ENCODE measurements at regions not wholly inside any gene's neighbourhood (a gene's known extent, or its start where the extent isn't known, plus 50 kb on each side); places are given as distances from the start of the nearest gene placed in this dataset.
"Not testable (repeated sequence)": the region's sequence is repeated elsewhere in the genome, so short reads cannot be mapped to it uniquely, and the experiment has no call there.

DNA sequence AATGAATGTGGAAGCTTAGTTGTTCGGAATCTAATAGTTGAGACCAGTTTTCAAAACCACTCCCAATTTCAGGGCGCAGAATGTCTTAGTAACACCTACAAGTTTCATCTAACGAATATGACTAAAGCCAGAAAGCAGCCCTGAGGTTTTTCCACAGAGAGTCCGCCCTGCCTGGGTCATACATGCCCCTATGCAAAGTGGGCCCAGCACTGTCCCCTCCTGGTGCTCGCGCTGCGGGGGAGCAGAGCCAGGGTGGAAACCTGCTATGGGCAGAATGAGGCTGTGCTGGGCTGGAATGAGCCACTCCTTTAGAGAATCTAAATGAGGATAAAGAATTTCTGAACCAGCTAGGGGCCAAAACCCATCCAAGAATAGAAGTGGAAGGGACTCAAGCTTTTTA lies 334.0 kb downstream of the GOLGA6L6 start:
- H3K79me2 ChIP-seq (ENCODE audit: insufficient read depth, low read length); H3K4me1 ChIP-seq (ENCODE audit: insufficient read depth, low read length); H2AFZ ChIP-seq (ENCODE audit: low read length); H3K27ac ChIP-seq (ENCODE audit: low read depth, low read length); H3K9me3 ChIP-seq (ENCODE audit: low read depth, low read length); H3K27me3 ChIP-seq (ENCODE audit: insufficient read depth, low read length); H4K20me1 ChIP-seq (ENCODE audit: insufficient read depth, low read length); H3K36me3 ChIP-seq (ENCODE audit: insufficient read depth, low read length); H3K4me3 ChIP-seq (ENCODE audit: insufficient read depth, low read length); H3K4me2 ChIP-seq (ENCODE audit: insufficient read depth, low read length): not testable (repeated sequence)
- peak; percentile 54 for DNase-seq (ENCODE audit: insufficient read length, low spot score, missing footprints)

DNA sequence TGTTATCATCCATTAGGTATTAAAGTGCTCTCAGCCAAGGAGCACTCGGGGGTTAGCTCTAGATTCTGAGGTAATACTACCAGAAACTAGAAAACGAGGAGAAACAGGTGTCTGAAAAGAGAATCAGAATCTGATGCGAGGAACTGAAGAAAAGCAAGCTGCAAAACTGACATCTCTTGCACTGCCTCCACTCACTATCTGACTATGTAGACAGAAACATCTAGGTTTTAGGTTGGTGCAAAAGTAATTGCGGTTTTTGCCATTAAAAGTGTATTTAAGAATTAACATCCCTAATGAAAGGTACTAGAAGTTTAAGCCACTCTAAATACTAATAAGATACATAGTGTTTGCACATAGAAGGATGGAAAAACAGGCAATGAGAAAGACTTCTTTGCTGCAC lies 334.4 kb downstream of the GOLGA6L6 start:
- H3K4me3 ChIP-seq (ENCODE audit: insufficient read depth, low read length); H3K27ac ChIP-seq (ENCODE audit: low read depth, low read length); H3K4me1 ChIP-seq (ENCODE audit: insufficient read depth, low read length); H3K79me2 ChIP-seq (ENCODE audit: insufficient read depth, low read length); H3K27me3 ChIP-seq (ENCODE audit: insufficient read depth, low read length); H3K36me3 ChIP-seq (ENCODE audit: insufficient read depth, low read length); H3K4me2 ChIP-seq (ENCODE audit: insufficient read depth, low read length); H3K9me3 ChIP-seq (ENCODE audit: low read depth, low read length); H4K20me1 ChIP-seq (ENCODE audit: insufficient read depth, low read length); H2AFZ ChIP-seq (ENCODE audit: low read length); DNase-seq (ENCODE audit: insufficient read length, low spot score, missing footprints): not testable (repeated sequence)

DNA sequence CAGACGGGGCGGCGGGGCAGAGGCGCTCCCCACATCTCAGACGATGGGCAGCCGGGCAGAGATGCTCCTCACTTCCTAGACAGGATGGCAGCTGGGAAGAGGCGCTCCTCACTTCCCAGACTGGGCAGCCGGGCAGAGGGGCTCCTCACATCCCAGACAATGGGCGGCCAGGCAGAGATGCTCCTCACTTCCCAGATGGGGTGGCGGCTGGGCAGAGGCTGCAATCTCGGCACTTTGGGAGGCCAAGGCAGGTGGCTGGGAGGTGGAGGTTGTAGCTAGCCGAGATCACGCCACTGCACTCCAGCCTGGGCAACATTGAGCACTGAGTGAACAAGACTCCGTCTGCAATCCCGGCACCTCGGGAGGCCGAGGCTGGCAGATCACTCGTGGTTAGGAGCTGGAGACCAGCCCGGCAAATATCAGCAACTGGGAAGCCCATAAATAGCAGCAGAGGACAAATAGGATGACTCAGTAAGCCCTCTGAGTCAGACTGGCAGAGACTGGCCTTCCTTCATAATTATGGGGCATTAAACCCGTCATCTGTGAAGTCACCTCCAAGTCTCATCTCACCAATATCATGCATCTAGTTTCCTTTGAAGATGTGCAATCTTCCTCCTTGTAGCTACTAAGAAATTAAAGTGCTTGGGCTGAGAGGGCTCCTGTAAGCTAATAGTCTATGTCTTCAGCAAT lies 337.3 kb downstream of the GOLGA6L6 start:
- H3K4me2 ChIP-seq (ENCODE audit: insufficient read depth, low read length); H3K9me3 ChIP-seq (ENCODE audit: low read depth, low read length); H3K36me3 ChIP-seq (ENCODE audit: insufficient read depth, low read length); H3K4me3 ChIP-seq (ENCODE audit: insufficient read depth, low read length); H3K27me3 ChIP-seq (ENCODE audit: insufficient read depth, low read length); DNase-seq (ENCODE audit: insufficient read length, low spot score, missing footprints); H3K27ac ChIP-seq (ENCODE audit: low read depth, low read length); H2AFZ ChIP-seq (ENCODE audit: low read length); H3K79me2 ChIP-seq (ENCODE audit: insufficient read depth, low read length); H3K4me1 ChIP-seq (ENCODE audit: insufficient read depth, low read length); H4K20me1 ChIP-seq (ENCODE audit: insufficient read depth, low read length): not testable (repeated sequence)

DNA sequence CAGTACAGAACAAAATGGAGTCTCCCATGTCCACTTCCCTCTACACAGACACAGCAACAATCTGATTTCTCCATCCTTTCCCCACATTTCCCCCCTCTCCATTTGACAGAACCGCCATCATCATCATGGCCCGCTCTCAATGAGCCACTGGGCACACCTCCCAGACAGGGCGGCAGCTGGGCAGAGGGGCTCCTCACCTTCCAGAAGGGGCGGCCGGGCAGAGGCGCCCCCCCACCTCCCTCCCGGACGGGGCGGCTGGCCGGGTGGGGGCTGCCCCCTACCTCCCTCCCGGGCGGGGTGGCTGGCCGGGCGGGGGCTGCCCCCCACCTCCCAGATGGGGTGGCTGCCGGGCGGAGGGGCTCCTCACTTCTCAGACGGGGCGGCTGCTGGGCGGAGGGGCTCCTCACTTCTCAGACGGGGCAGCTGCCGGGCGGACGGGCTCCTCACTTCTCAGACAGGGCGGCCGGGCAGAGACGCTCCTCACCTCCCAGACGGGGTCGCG lies 337.9 kb downstream of the GOLGA6L6 start:
- H3K79me2 ChIP-seq (ENCODE audit: insufficient read depth, low read length); H3K4me1 ChIP-seq (ENCODE audit: insufficient read depth, low read length); H2AFZ ChIP-seq (ENCODE audit: low read length); H4K20me1 ChIP-seq (ENCODE audit: insufficient read depth, low read length); H3K27ac ChIP-seq (ENCODE audit: low read depth, low read length); H3K4me2 ChIP-seq (ENCODE audit: insufficient read depth, low read length); H3K27me3 ChIP-seq (ENCODE audit: insufficient read depth, low read length); H3K36me3 ChIP-seq (ENCODE audit: insufficient read depth, low read length); H3K4me3 ChIP-seq (ENCODE audit: insufficient read depth, low read length); H3K9me3 ChIP-seq (ENCODE audit: low read depth, low read length); DNase-seq (ENCODE audit: insufficient read length, low spot score, missing footprints): not testable (repeated sequence)

DNA sequence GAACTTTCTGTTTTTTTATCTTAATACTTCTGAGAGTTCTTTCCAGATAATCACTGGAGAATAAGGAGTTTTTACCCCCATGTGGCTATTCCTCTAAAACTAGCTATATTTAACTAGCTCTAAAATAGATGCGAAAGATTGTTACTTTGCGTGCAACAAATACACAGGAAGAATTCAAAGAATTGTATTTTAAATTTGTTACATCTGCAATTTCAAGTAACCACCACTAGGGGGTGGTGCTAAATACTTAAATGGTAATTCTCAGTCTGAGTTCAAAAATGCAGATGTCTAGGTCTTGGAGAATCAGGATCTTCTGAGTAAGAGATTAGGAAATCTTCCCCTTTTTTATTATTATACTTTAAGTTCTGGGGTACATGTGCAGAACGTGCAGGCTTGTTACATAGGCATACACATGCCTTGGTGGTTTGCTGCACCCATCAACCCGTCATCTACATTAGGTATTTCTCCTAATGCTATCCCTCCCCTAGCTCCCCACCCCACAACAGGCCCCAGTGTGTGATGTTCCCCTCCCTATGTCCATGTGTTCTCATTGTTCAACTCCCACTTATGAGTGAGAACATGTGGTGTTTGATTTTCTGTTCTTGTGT lies 346.9 kb downstream of the GOLGA6L6 start:
- H3K4me1 ChIP-seq (ENCODE audit: insufficient read depth, low read length); H4K20me1 ChIP-seq (ENCODE audit: insufficient read depth, low read length); H3K79me2 ChIP-seq (ENCODE audit: insufficient read depth, low read length); H3K9me3 ChIP-seq (ENCODE audit: low read depth, low read length); H3K36me3 ChIP-seq (ENCODE audit: insufficient read depth, low read length); H3K4me2 ChIP-seq (ENCODE audit: insufficient read depth, low read length); H3K27me3 ChIP-seq (ENCODE audit: insufficient read depth, low read length); H3K27ac ChIP-seq (ENCODE audit: low read depth, low read length); H3K4me3 ChIP-seq (ENCODE audit: insufficient read depth, low read length); H2AFZ ChIP-seq (ENCODE audit: low read length); DNase-seq (ENCODE audit: insufficient read length, low spot score, missing footprints): not testable (repeated sequence)

DNA sequence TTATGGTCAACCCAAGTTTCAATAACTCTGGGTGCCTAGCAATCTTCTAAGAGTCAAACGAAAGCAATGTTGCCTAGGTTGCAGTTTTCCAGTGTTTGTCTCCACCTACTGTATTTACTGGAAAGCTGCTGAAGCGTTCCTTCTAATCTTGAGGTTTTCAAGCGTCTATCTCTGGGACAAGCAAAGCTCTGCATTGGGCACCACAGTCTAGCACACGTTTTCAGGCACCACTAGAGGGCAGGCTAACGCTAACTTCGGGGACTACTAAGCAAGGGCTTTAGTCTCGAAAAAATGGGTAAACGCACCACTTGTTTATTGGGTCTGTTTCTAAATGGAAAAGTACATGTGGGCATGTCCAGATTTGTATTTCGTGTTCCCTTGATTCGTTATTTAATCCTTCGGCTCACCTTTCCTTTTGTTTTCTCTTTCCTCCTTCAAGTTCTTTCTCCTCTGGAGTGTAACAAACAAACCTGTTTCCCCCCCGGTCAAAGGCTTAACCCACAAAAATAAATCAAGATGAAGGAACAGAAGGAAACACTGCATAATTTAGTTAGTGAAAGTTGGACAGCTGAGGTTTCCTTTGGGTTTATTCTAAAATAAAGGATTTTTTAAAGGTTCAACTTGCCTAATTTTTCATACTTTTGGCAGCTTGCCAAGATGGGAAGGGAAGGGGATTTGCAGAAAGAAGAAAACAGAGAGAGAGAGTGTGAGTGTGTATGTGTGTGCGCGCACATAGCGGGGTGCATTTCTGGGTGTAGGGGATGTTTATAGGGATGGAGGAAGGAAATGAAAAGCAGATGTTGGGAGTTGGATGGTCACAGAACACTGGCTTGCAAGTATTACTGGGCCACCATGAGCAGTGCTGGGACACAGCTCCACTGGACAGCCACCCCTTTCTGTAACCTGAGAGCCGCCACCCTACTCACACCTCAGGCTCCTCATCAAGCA lies 348.3 kb downstream of the GOLGA6L6 start:
- DNase-seq (ENCODE audit: insufficient read length, low spot score, missing footprints); H3K9me3 ChIP-seq (ENCODE audit: low read depth, low read length): not testable (repeated sequence)

DNA sequence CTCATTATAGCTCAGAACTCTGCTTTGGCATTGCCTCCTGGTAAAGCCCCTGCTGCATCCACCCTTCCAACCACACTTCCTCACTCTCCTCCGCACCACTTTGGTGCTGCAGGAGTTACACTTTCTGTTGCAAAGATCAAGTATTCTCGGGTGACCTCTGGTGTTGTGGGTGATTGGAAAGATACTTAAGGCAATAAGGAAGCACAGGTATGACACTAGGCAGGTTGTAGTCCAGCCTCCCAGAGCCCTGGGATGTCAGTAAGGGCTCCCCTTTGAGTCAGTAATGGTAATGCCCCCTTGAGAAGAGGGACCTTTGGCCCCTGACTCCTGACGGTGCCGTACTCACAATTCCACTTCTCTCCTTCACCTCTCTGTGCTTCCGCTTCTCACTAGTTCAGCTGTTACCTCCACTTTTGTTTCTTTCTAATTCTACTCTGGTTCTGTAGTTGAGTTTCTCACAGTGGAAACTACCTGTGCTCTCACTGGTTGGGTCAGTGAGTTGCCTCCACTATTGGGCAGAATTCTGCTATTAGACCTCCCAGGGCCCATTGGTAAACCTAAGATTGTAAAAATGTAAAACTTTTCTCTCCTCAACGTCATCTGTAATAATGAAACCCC lies 350.0 kb downstream of the GOLGA6L6 start:
- H4K20me1 ChIP-seq (ENCODE audit: insufficient read depth, low read length); H3K9me3 ChIP-seq (ENCODE audit: low read depth, low read length); DNase-seq (ENCODE audit: insufficient read length, low spot score, missing footprints); H3K27me3 ChIP-seq (ENCODE audit: insufficient read depth, low read length); H3K4me2 ChIP-seq (ENCODE audit: insufficient read depth, low read length); H3K36me3 ChIP-seq (ENCODE audit: insufficient read depth, low read length); H3K79me2 ChIP-seq (ENCODE audit: insufficient read depth, low read length); H3K4me1 ChIP-seq (ENCODE audit: insufficient read depth, low read length); H3K27ac ChIP-seq (ENCODE audit: low read depth, low read length); H2AFZ ChIP-seq (ENCODE audit: low read length); H3K4me3 ChIP-seq (ENCODE audit: insufficient read depth, low read length): not testable (repeated sequence)

More for the DNA sequence above, 348.3 kb downstream of the GOLGA6L6 start:
- not testable (repeated sequence) for H4K20me1 ChIP-seq (ENCODE audit: insufficient read depth, low read length); H3K27ac ChIP-seq (ENCODE audit: low read depth, low read length); H2AFZ ChIP-seq (ENCODE audit: low read length); H3K27me3 ChIP-seq (ENCODE audit: insufficient read depth, low read length); H3K4me2 ChIP-seq (ENCODE audit: insufficient read depth, low read length); H3K4me1 ChIP-seq (ENCODE audit: insufficient read depth, low read length); H3K36me3 ChIP-seq (ENCODE audit: insufficient read depth, low read length); H3K4me3 ChIP-seq (ENCODE audit: insufficient read depth, low read length); H3K79me2 ChIP-seq (ENCODE audit: insufficient read depth, low read length)

DNA sequence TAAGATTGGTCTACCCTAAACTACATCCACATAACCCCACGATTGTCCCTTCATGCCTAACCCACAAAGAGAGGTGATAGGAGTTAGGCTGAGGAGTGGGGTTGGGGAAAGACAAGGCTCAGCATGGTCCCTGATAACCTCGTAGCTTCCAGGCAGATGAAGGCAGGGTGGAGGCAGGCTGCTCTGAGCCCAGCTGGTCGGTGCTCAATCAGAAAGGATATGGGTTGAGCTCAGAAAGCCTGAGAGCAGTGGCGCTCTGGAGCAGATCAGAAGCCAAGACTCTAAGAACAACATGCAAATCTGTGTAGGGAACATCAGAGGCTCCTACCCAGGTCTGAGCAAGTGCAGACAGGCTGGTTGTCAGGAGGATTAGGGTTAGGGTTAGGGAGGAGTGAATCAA lies 353.0 kb downstream of the GOLGA6L6 start:
- not testable (repeated sequence) for H3K27me3 ChIP-seq (ENCODE audit: insufficient read depth, low read length); H3K9me3 ChIP-seq (ENCODE audit: low read depth, low read length); H2AFZ ChIP-seq (ENCODE audit: low read length); H3K4me2 ChIP-seq (ENCODE audit: insufficient read depth, low read length); H3K4me3 ChIP-seq (ENCODE audit: insufficient read depth, low read length); H3K79me2 ChIP-seq (ENCODE audit: insufficient read depth, low read length); H3K4me1 ChIP-seq (ENCODE audit: insufficient read depth, low read length); H4K20me1 ChIP-seq (ENCODE audit: insufficient read depth, low read length); H3K27ac ChIP-seq (ENCODE audit: low read depth, low read length); H3K36me3 ChIP-seq (ENCODE audit: insufficient read depth, low read length)
- DNase-seq (ENCODE audit: insufficient read length, low spot score, missing footprints), result peak; percentile 18
